NOMO-1 treated with DMSO at 0.1 percent for 48 hours (cell line): ENCODE measurements at regions not wholly inside any gene's neighbourhood (a gene's known extent, or its start where the extent isn't known, plus 50 kb on each side); places are given as distances from the start of the nearest gene placed in this dataset.
"Not testable (repeated sequence)": the region's sequence is repeated elsewhere in the genome, so short reads cannot be mapped to it uniquely, and the experiment has no call there.

Experiments used
- DNase-seq: peaks from one replicate; lab custom pipeline; 2025; ENCODE audit not compliant: unreplicated experiment; lab: John Stamatoyannopoulos, UW

GRCh38 chr9:78437806-78438205 is 140.9 kb downstream of the PSAT1 start:
- DNase-seq, result no peak

GRCh38 chr9:78438211-78438610 is 141.3 kb downstream of the PSAT1 start:
- no peak for DNase-seq

- no peak for DNase-seq
These were observed 141.9 kb downstream of the PSAT1 start for GRCh38 chr9:78438780-78439179.

DNA sequence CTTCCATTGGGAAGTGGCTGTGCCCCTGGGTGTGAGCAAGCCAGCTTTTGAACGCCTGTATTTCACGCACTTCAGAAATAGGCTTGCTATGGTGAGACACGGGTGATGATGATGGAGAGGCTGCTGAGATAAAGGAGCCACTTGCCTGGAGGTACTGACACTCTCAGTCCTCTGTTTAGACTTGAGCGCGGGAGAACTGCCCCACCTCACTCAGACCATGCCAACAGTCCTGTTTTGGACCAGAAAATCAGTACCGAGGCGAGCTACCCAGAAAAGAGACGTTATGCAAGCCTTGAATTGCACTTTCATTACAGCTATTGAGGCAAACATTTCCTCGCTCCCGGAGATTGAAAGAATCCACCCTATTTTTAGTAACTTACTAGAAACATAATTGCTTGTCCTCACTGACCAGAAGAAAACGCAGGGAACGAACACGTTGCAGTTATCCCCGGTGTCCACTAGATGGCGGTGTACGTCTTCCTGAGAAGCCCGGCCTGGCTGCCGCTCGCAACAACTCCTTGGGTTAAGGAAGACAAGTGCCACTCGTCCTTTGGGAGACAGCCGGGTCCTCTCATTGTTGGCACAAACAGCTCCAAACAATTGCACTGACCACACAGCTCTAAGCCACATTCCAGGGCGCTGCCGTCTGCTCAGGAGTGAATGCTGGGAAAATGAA is 142.4 kb downstream of the PSAT1 start:
- DNase-seq, result peak; percentile 20

GRCh38 chr9:78439866-78440830 is 143.2 kb downstream of the PSAT1 start:
- DNase-seq, result no peak

GRCh38 chr9:78441396-78441795 is 144.5 kb downstream of the PSAT1 start:
- no peak for DNase-seq

DNA sequence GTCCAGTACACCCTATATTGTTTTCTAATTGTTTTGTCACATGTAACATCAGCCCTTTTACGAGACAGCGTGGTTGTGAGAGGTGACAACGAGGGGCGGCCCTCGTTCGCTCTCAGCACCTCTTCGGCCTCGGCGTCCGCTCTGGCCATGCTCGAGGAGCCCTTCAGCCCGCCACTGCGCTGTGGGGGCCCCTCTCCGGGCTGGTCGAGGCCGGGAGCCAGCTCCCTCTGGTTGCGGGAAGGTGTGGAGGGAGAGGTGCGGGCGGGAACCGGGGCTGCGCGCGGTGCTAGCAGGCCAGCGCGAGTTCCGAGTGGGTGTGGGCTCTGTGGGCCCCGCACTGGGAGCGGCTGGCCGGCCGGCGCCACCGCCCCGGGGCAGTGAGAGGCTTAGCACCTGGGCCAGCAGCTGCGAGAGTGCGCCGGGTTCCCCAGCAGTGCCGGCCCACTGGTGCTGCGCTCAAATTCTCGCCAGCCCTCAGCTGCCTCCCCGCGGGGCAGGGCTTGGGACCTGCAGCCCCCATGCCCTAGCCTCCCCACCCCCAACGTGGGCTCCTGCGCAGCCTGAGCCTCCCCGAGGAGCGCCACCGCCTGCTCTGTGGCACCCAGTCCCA is 145.0 kb downstream of the PSAT1 start:
- DNase-seq, result no peak

DNA sequence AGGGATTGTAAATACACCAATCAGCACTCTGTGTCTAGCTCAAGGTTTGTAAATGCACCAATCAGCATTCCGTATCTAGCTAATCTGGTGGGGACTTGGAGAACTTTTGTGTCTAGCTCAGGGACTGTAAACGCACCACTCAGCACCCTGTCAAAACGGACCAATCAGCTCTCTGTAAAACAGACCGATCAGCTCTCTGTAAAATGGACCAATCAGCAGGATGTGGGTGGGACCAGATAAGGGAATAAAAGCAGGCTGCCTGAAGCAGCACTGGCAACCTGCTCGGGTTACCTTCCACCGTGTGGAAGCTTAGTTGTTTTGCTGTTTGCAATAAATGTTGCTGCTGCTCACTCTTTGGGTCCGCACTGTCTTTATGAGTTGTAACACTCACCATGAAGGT is 145.7 kb downstream of the PSAT1 start:
- DNase-seq, result not testable (repeated sequence)

DNA sequence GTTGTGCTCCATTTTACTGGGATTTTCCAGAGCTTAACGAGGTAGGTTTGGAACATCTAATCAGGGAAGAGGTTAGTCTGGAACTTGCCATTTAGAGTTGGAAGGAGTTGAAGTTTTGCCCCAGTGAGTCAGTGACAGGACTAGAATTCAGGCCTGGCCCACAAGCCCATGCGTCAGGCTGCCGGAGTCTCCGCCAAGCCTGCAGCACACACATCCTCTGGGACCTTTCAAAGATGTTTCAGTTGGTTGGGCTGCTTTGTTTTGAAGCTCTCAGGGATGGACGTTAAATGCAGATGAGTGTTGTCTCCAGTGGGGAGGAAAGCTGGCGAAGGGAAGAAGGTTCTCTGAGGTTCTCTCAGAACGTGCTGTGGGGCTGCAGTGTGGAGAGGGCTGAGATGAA is 147.0 kb downstream of the PSAT1 start:
- DNase-seq, result no peak

GRCh38 chr9:78448960-78449673 is 152.2 kb downstream of the PSAT1 start:
- no peak for DNase-seq

DNA sequence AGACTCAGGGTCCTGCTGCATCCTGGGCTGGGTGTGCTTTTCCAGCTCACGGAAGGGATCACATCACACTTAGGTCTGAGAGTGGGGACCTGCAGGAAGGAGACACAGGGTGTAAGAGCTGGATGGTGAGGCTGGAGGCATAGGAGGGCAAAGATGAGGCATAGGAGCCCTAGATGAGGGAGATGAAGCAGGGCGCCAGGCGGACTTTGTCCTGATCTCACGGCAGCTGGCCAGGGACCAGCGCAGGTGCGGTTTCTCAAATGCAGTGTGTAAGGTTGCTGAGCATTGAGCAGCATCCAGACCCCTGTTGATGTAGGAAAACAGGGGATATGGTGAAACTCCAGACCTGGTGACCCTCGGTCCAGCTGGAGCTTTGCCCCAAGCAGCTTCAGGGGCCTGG is 156.5 kb downstream of the PSAT1 start:
- no peak for DNase-seq

GRCh38 chr9:78462611-78463010 is 165.7 kb downstream of the PSAT1 start:
- DNase-seq, result no peak

GRCh38 chr9:78463750-78464149 is 166.8 kb downstream of the PSAT1 start:
- no peak for DNase-seq

DNA sequence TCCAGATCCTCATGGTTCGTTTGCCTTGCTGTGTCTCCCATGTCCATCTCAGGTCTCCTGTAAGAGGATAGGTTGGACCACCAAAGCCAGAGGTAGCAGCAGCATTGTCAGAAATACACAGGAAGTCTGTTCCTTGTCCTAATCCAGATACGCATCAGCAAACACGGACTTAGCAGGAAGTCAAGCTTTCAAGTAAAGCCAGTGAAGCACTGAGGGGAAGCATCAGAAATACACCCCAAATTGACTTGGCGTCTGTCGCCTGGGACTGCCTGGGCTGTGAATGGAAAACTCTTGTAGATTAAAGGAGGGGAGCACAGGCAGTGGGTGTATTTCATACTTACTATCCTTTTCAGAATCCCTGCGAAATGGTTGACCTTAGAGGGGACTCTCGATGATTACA is 171.3 kb downstream of the PSAT1 start:
- DNase-seq, result no peak

- no peak for DNase-seq
These were observed 172.2 kb downstream of the PSAT1 start for GRCh38 chr9:78468974-78469576.

DNA sequence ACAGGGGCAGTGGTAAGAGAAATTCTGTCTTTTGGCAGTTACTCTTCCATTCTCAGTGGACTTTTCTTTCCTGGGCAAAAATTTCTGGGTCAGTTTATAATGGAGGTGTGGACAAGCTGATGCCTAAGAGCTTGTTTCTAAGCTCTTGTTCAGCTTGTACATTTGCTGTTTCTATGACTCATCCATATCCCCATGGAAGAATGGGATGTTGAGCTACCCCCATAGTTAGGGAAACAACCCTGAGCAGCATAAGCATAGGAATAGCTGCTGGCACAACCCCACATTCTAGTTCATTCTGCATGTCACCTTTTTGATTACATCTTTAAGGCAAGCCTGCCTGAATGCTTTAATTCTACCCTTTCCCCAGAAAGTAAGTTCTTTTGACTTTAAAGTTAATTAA is 173.3 kb downstream of the PSAT1 start:
- no peak for DNase-seq

DNA sequence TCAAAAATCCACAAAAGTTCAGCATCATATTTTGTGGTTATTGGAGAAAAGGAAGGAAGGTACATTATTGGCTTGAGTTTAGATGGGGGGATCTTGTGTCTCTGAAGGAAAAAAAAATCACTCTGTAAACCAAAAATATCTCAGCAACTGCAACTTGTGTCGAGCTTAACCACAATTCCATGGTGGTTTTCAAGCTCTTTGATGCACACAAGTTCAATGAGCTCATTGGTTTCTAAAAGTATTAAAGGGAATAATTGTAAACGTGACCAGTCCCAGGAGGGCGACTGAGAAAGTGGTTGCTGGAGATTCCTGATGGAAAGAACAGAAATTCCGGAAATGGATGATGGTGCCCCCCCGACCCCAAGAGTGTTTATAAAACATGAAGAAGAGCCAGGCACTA is 173.8 kb downstream of the PSAT1 start:
- no peak for DNase-seq

DNA sequence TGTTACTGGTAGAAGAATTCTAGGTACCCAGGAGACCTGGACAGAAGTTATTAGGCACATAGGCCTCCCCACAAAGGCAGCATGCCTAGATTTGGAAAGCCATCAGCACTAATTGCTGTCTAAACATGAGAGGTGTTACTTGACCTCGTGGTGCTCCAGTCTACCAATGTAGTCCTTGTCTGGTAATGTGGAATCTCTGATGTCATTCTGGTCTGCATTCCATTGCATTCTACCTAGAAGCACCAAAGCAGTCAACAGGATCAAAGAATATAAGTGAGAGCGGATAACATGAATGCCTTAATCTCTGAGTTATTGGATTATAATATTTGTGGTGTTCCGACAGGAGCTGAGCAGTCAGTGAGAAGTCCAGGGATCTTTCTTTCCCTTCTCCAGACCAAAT is 175.2 kb downstream of the PSAT1 start:
- no peak for DNase-seq

DNA sequence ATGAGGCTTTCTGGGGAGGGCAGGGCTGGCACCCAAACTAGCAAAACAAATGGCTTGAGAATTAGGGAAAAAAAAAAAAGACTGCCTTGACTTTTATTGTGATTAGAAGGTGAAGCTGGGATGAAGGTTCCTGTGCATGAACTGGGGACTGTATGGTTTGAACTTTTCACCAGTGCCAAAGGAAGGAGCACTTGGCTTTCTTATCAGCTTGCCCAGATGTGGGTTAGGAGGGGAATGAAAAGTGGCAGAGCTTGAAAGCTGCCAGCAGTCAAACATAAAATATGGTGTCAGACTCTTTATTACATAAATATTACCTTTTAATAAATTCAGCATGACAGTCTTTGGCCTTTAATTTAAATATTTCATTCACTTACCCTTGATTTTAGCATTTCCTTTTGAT is 182.5 kb downstream of the PSAT1 start:
- no peak for DNase-seq

GRCh38 chr9:78486661-78487060 is 189.7 kb downstream of the PSAT1 start:
- no peak for DNase-seq

GRCh38 chr9:78490231-78490630 is 193.3 kb downstream of the PSAT1 start:
- DNase-seq, result no peak
